SU-DHL-6 (cell line): ENCODE measurements at regions not wholly inside any gene's neighbourhood (a gene's known extent, or its start where the extent isn't known, plus 50 kb on each side); places are given as distances from the start of the nearest gene placed in this dataset.

Experiments
- H2AFZ ChIP-seq: fragments of 200-600 bp; sonication (generic); 2 replicates; pipeline ENCODE4 v1.6.1; 2014; ENCODE audit warnings: low read depth, mild to moderate bottlenecking, moderate library complexity, mixed read lengths, antibody characterized with exemption, low read length; ENCODE audit not compliant: severe bottlenecking
- H3F3A ChIP-seq: fragments of 200-600 bp; shearing (Covaris generic); 2 replicates; pipeline ENCODE4 v1.6.0; 2016; ENCODE audit warnings: antibody characterized with exemption, mild to moderate bottlenecking; ENCODE audit not compliant: insufficient read depth
- H3K27ac ChIP-seq: fragments of 200-600 bp; sonication (generic); 2 replicates; pipeline ENCODE4 v1.5.1; 2016; ENCODE audit warnings: low read depth, mild to moderate bottlenecking, low read length, moderate library complexity, mixed read lengths
- H3K27me3 ChIP-seq: fragments of 200-600 bp; sonication (generic), shearing (Covaris generic); 2 replicates; pipeline ENCODE4 v1.6.0; 2014; ENCODE audit warnings: mild to moderate bottlenecking, low read length
- H3K36me3 ChIP-seq: fragments of 200-600 bp; sonication (generic); 2 replicates; pipeline ENCODE4 v1.6.1; 2014; ENCODE audit warnings: mild to moderate bottlenecking, low read length, mixed read lengths
- H3K4me2 ChIP-seq: fragments of 300-600, 200-600 bp; shearing (Covaris generic), sonication (generic); 2 replicates; pipeline ENCODE4 v1.6.0; 2014; ENCODE audit warnings: low read length, low read depth, mild to moderate bottlenecking; ENCODE audit not compliant: poor library complexity, severe bottlenecking
- H3K4me3 ChIP-seq: fragments of 200-600 bp; sonication (generic); 2 replicates; pipeline ENCODE4 v1.5.1; 2014; ENCODE audit warnings: antibody characterized with exemption, low read length, mild to moderate bottlenecking, mixed read lengths; ENCODE audit not compliant: insufficient read depth, poor library complexity, severe bottlenecking
- H3K79me2 ChIP-seq: fragments of 200-600 bp; sonication (generic); 2 replicates; pipeline ENCODE4 v1.6.1; 2014; ENCODE audit warnings: mild to moderate bottlenecking, low read length, moderate library complexity; ENCODE audit not compliant: insufficient read depth
- H3K9ac ChIP-seq: fragments of 200-600 bp; sonication (generic); 2 replicates; pipeline ENCODE4 v1.7.0; 2014; ENCODE audit warnings: mild to moderate bottlenecking, low read length
- H3K9me2 ChIP-seq: fragments of 200-600 bp; sonication (generic); replicated peaks from 2 replicates; pipeline ENCODE4 v1.6.1; 2014; ENCODE audit warnings: low read length; ENCODE audit not compliant: insufficient read depth
- H3K9me3 ChIP-seq: fragments of 200-600 bp; sonication (generic); 2 replicates; pipeline ENCODE4 v1.6.1; 2014; ENCODE audit warnings: low read length, mixed read lengths; ENCODE audit not compliant: insufficient read depth
- H4K20me1 ChIP-seq: fragments of 200-600 bp; sonication (generic); 2 replicates; pipeline ENCODE4 v1.6.1; 2014; ENCODE audit warnings: low read depth, mild to moderate bottlenecking, antibody characterized with exemption, low read length, moderate library complexity, mixed read lengths
- CTCF ChIP-seq: fragments of 200-600 bp; sonication (generic); IDR thresholded peaks from one replicate; pipeline ENCODE4 v1.5.1; 2017; ENCODE audit warnings: antibody characterized with exemption, mild to moderate bottlenecking, low read length, moderate library complexity; ENCODE audit not compliant: insufficient read depth, poor library complexity, severe bottlenecking
- EZH2phosphoT487 ChIP-seq: fragments of 200-600 bp; sonication (generic), shearing (Covaris generic); conservative IDR thresholded peaks from 2 replicates; pipeline ENCODE4 v1.6.1; 2018; ENCODE audit warnings: mild to moderate bottlenecking, antibody characterized with exemption, low read length, moderate library complexity, mixed read lengths

GRCh38 chr4:13829457-13829856 lies 201.9 kb upstream of the BOD1L1 start:
- TF ChIP-seq EZH2phosphoT487 (no peak), CTCF (no peak)
- no peaks in the 10 kb centered on the region for H3F3A ChIP-seq

GRCh38 chr4:13830449-13830848 lies 202.9 kb upstream of the BOD1L1 start:
- H3K9me2 ChIP-seq, result no peaks in the 10 kb centered on the region
- H3K9me3 ChIP-seq, result no peaks in the 10 kb centered on the region
- H3K27ac ChIP-seq, result no peak overlapping the region
- no peaks in the 10 kb centered on the region for H3F3A ChIP-seq
- no peak overlapping the region for H3K4me2 ChIP-seq
- H3K9ac ChIP-seq, result no peak overlapping the region
- TF ChIP-seq CTCF, result no peak
- TF ChIP-seq EZH2phosphoT487, result no peak
- no peaks in the 10 kb centered on the region for H4K20me1 ChIP-seq
- no peaks in the 10 kb centered on the region for H3K79me2 ChIP-seq
- no peaks in the 10 kb centered on the region for H3K36me3 ChIP-seq
- no peak overlapping the region for H3K4me3 ChIP-seq
- no peak overlapping the region for H2AFZ ChIP-seq
- H3K27me3 ChIP-seq, result no peaks in the 10 kb centered on the region

More at GRCh38 chr4:13829457-13829856, 201.9 kb upstream of the BOD1L1 start:
- Histone ChIP-seq H2AFZ (no peak overlapping the region), H3K27me3 (no peaks in the 10 kb centered on the region), H3K9ac (no peak overlapping the region), H3K4me3 (no peak overlapping the region), H3K27ac (no peak overlapping the region), H3K9me2 (no peaks in the 10 kb centered on the region), H3K9me3 (no peaks in the 10 kb centered on the region), H3K79me2 (no peaks in the 10 kb centered on the region), H3K36me3 (no peaks in the 10 kb centered on the region), H4K20me1 (no peaks in the 10 kb centered on the region), H3K4me2 (no peak overlapping the region)

GRCh38 chr4:13833171-13833804 lies 205.8 kb upstream of the BOD1L1 start:
- no peak overlapping the region for H2AFZ ChIP-seq
- no peak overlapping the region for H3K4me2 ChIP-seq
- no peaks in the 10 kb centered on the region for H3K36me3 ChIP-seq
- H3F3A ChIP-seq, result no peaks in the 10 kb centered on the region
- H4K20me1 ChIP-seq, result no peaks in the 10 kb centered on the region
- no peaks in the 10 kb centered on the region for H3K79me2 ChIP-seq
- H3K9ac ChIP-seq, result no peak overlapping the region
- no peaks in the 10 kb centered on the region for H3K27me3 ChIP-seq
- H3K4me3 ChIP-seq, result no peak overlapping the region
- TF ChIP-seq CTCF, result no peak
- TF ChIP-seq EZH2phosphoT487, result no peak
- H3K9me3 ChIP-seq, result no peaks in the 10 kb centered on the region
- H3K27ac ChIP-seq, result no peak overlapping the region
- H3K9me2 ChIP-seq, result no peaks in the 10 kb centered on the region
